ENCODE measurements at regions not wholly inside any gene's neighbourhood (a gene's known extent, or its start where the extent isn't known, plus 50 kb on each side); places are given as distances from the start of the nearest gene placed in this dataset.
A peak's percentile ranks its signal among the peaks of the same experiment; 100 is the strongest.

- H3K27ac Mint-ChIP-seq = peak overlapping the region in 2 of 3 experiments; percentile 2 to 78
- no peak for TF ChIP-seq CTCF (IDR thresholded peaks at IDR 0.05; ENCODE audit: unreplicated experiment in 3 of 3)
- H3K9me3 Mint-ChIP-seq = peaks cover 4% of the 10 kb centered on the region
- H3K4me3 Mint-ChIP-seq = no peak overlapping the region
- H3K27me3 Mint-ChIP-seq (ENCODE audit: low read depth) = peaks cover 3% of the 10 kb centered on the region
- no peaks in the 10 kb centered on the region for H3K36me3 Mint-ChIP-seq (ENCODE audit: low read depth)
- H3K4me1 Mint-ChIP-seq = peaks cover 17% of the 10 kb centered on the region
These were observed 60.9 kb upstream of the TMED7 start for GRCh38 chr5:115686738-115687074.

GRCh38 chr5:115686051-115686737 is 60.4 kb upstream of the TMED7 start:
- peaks cover 17% of the 10 kb centered on the region for H3K4me1 Mint-ChIP-seq
- peaks cover 3% of the 10 kb centered on the region for H3K27me3 Mint-ChIP-seq (ENCODE audit: low read depth)
- H3K9me3 Mint-ChIP-seq = peaks cover 8% of the 10 kb centered on the region
- H3K36me3 Mint-ChIP-seq (ENCODE audit: low read depth) = no peaks in the 10 kb centered on the region
- H3K4me3 Mint-ChIP-seq = no peak overlapping the region
- TF ChIP-seq CTCF (IDR thresholded peaks at IDR 0.05; ENCODE audit: unreplicated experiment in 3 of 3) = no peak
- peak overlapping the region in 2 of 3 experiments; percentile 2 to 78 for H3K27ac Mint-ChIP-seq

- Mint-ChIP-seq H3K27me3 (ENCODE audit: low read depth) (peaks cover 3% of the 10 kb centered on the region), H3K9me3 (peaks cover 10% of the 10 kb centered on the region)
- TF ChIP-seq CTCF (IDR thresholded peaks at IDR 0.05; ENCODE audit: unreplicated experiment in 3 of 3) = no peak
These were observed 59.7 kb upstream of the TMED7 start for GRCh38 chr5:115685490-115685889.

GRCh38 chr5:115684513-115685037 is 58.7 kb upstream of the TMED7 start:
- H3K4me3 Mint-ChIP-seq = no peak overlapping the region
- no peak overlapping the region for H3K27ac Mint-ChIP-seq
- peaks cover 3% of the 10 kb centered on the region for H3K27me3 Mint-ChIP-seq (ENCODE audit: low read depth)
- peaks cover 17% of the 10 kb centered on the region for H3K4me1 Mint-ChIP-seq
- TF ChIP-seq CTCF (IDR thresholded peaks at IDR 0.05; ENCODE audit: unreplicated experiment in 3 of 3) = no peak
- peaks cover 10% of the 10 kb centered on the region for H3K9me3 Mint-ChIP-seq
- H3K36me3 Mint-ChIP-seq (ENCODE audit: low read depth) = no peaks in the 10 kb centered on the region

More at GRCh38 chr5:115685490-115685889, 59.7 kb upstream of the TMED7 start:
- no peak overlapping the region for H3K4me3 Mint-ChIP-seq
- H3K36me3 Mint-ChIP-seq (ENCODE audit: low read depth) = no peaks in the 10 kb centered on the region
- peak overlapping the region in 2 of 3 experiments; percentile 46 to 78 for H3K27ac Mint-ChIP-seq
- peaks cover 17% of the 10 kb centered on the region for H3K4me1 Mint-ChIP-seq

GRCh38 chr5:115683081-115683480 is 57.2 kb upstream of the TMED7 start:
- no peak for TF ChIP-seq CTCF (IDR thresholded peaks at IDR 0.05; ENCODE audit: unreplicated experiment in 3 of 3)
- Mint-ChIP-seq H3K4me3 (no peak overlapping the region), H3K36me3 (ENCODE audit: low read depth) (no peaks in the 10 kb centered on the region), H3K27ac (no peak overlapping the region), H3K9me3 (peaks cover 10% of the 10 kb centered on the region), H3K4me1 (peaks cover 17% of the 10 kb centered on the region), H3K27me3 (ENCODE audit: low read depth) (peaks cover 3% of the 10 kb centered on the region)

Data from nephron (organoid).